IPS-11a (cell line): ENCODE measurements at regions not wholly inside any gene's neighbourhood (a gene's known extent, or its start where the extent isn't known, plus 50 kb on each side); places are given as distances from the start of the nearest gene placed in this dataset.

ENCODE experiments used
- H3K4me3 ChIP-seq: one replicate; pipeline ENCODE4 v1.5.1; 2013; ENCODE audit warnings: low read depth, low read length, control low read depth

GRCh38 chr10:78755877-78756455, 312.8 kb upstream of the ZMIZ1 start:
- no peak overlapping the region for H3K4me3 ChIP-seq

- no peak overlapping the region for H3K4me3 ChIP-seq
These were observed 312.0 kb upstream of the ZMIZ1 start for GRCh38 chr10:78756604-78757343.

- H3K4me3 ChIP-seq: no peak overlapping the region
These were observed 311.3 kb upstream of the ZMIZ1 start for GRCh38 chr10:78757344-78757925.

GRCh38 chr10:78758176-78758575, 310.6 kb upstream of the ZMIZ1 start:
- no peak overlapping the region for H3K4me3 ChIP-seq

- H3K4me3 ChIP-seq: no peak overlapping the region
These were observed 309.2 kb upstream of the ZMIZ1 start for GRCh38 chr10:78759456-78760120.

GRCh38 chr10:78760463-78761310, 308.1 kb upstream of the ZMIZ1 start:
- no peak overlapping the region for H3K4me3 ChIP-seq

- no peak overlapping the region for H3K4me3 ChIP-seq
These were observed 307.4 kb upstream of the ZMIZ1 start for GRCh38 chr10:78761311-78761781.

- H3K4me3 ChIP-seq: no peak overlapping the region
These were observed 306.6 kb upstream of the ZMIZ1 start for GRCh38 chr10:78762086-78762630.

GRCh38 chr10:78763234-78763633, 305.5 kb upstream of the ZMIZ1 start:
- H3K4me3 ChIP-seq: no peak overlapping the region

GRCh38 chr10:78763651-78764395, 304.9 kb upstream of the ZMIZ1 start:
- no peak overlapping the region for H3K4me3 ChIP-seq

GRCh38 chr10:78764436-78764835, 304.3 kb upstream of the ZMIZ1 start:
- H3K4me3 ChIP-seq: no peak overlapping the region

- no peak overlapping the region for H3K4me3 ChIP-seq
These were observed 303.8 kb upstream of the ZMIZ1 start for GRCh38 chr10:78764846-78765430.

- no peak overlapping the region for H3K4me3 ChIP-seq
These were observed 302.9 kb upstream of the ZMIZ1 start for GRCh38 chr10:78765726-78766335.

GRCh38 chr10:78766603-78767002, 302.2 kb upstream of the ZMIZ1 start:
- H3K4me3 ChIP-seq: no peak overlapping the region

- H3K4me3 ChIP-seq: no peak overlapping the region
These were observed 300.5 kb upstream of the ZMIZ1 start for GRCh38 chr10:78768041-78768835.

GRCh38 chr10:78768876-78769275, 299.9 kb upstream of the ZMIZ1 start:
- H3K4me3 ChIP-seq: no peak overlapping the region

- H3K4me3 ChIP-seq: no peak overlapping the region
These were observed 299.2 kb upstream of the ZMIZ1 start for GRCh38 chr10:78769526-78769925.
